ENCODE measurements at regions not wholly inside any gene's neighbourhood (a gene's known extent, or its start where the extent isn't known, plus 50 kb on each side); places are given as distances from the start of the nearest gene placed in this dataset.

DNA sequence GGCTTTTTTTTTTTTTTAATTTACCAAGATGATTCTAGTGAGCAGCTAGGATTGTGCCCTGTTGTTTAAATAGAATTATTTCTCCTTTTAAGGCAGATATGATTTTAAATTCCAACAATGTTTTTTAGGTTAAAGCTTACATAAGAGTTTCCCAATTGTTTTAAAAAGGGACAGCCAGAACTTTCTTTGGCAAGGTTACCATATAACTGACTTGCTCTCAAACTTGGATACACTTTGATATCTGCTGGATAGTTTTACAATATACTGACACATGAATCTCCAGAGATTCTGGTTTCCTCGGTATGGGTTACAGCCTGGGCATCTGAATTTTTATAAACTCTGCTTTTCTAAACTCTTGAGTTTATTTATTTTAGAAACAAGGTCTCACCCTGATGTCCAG lies 134.3 kb upstream of the GADL1 start:
- TF ChIP-seq, protein P1, sequence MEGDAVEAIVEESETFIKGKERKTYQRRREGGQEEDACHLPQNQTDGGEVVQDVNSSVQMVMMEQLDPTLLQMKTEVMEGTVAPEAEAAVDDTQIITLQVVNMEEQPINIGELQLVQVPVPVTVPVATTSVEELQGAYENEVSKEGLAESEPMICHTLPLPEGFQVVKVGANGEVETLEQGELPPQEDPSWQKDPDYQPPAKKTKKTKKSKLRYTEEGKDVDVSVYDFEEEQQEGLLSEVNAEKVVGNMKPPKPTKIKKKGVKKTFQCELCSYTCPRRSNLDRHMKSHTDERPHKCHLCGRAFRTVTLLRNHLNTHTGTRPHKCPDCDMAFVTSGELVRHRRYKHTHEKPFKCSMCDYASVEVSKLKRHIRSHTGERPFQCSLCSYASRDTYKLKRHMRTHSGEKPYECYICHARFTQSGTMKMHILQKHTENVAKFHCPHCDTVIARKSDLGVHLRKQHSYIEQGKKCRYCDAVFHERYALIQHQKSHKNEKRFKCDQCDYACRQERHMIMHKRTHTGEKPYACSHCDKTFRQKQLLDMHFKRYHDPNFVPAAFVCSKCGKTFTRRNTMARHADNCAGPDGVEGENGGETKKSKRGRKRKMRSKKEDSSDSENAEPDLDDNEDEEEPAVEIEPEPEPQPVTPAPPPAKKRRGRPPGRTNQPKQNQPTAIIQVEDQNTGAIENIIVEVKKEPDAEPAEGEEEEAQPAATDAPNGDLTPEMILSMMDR (IDR thresholded peaks at IDR 0.05), result no peak
- H3K36me3 Mint-ChIP-seq (ENCODE audit: low read depth), result no peaks in the 10 kb centered on the region
- ATAC-seq (ENCODE audit: low read depth), result no peak
- no peak overlapping the region for H3K27ac Mint-ChIP-seq
- H3K4me3 Mint-ChIP-seq, result no peak overlapping the region
- no peaks in the 10 kb centered on the region for H3K9me3 Mint-ChIP-seq
- no peaks in the 10 kb centered on the region for H3K27me3 Mint-ChIP-seq
- POLR2A ChIA-PET, result no interaction called here
- CTCF ChIA-PET, result no interaction called here
- intact Hi-C loops (cut with micrococcal nuclease), result no loop called here
- no peak for DNase-seq
- H3K4me1 Mint-ChIP-seq, result no peaks in the 10 kb centered on the region

DNA sequence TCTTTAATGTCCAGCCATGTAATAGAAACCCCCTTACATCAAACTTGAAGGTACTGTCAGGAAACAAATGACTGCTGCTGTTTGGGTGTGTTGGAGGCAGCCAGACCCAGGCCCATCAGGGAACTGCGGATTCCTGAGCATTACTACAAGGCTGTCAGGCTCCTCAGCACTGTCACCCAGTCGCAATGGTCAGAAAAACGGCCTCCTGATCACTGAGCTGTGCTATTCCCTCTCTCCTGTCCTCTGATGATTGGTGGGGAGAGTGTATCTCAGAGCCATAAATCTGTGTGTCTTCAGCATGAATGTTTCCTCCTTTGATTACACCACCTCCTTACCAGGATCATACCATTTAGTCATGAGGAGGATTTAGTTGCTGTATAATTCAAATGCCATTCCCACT lies 135.2 kb upstream of the GADL1 start:
- H3K27me3 Mint-ChIP-seq, result no peaks in the 10 kb centered on the region
- no peak for DNase-seq

DNA sequence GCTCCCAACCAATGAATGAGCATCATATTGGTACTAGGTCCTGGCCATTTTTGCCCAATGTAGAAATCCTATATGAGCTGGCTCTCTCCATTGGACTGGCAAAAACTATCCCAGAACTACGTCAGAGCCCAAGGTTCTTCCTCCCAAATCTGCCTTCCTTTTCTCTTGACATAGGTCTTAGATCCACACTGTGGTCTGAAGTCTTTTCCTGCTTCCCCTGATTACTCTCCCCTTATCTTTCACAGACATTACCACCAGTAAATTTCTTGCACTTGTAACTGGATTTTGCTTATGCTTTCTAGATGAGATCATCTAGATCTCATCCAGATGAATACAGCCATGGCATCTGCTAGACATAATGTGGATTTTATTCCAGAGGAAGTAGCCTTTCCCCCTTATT lies 141.2 kb upstream of the GADL1 start:
- H3K9me3 Mint-ChIP-seq, result no peaks in the 10 kb centered on the region
- TF ChIP-seq, protein P1 (IDR thresholded peaks at IDR 0.05), result no peak
- H3K4me1 Mint-ChIP-seq, result no peaks in the 10 kb centered on the region
- DNase-seq (no peak), ATAC-seq (ENCODE audit: low read depth) (no peak)
- H3K36me3 Mint-ChIP-seq (ENCODE audit: low read depth), result no peaks in the 10 kb centered on the region
- ChIA-PET POLR2A (no interaction called here), CTCF (no interaction called here)
- no peaks in the 10 kb centered on the region for H3K27me3 Mint-ChIP-seq
- no peak overlapping the region for H3K4me3 Mint-ChIP-seq
- intact Hi-C loops (cut with micrococcal nuclease), result no loop called here
- no peak overlapping the region for H3K27ac Mint-ChIP-seq

More for the DNA sequence above, 135.2 kb upstream of the GADL1 start:
- Mint-ChIP-seq H3K4me1 (no peaks in the 10 kb centered on the region), H3K36me3 (ENCODE audit: low read depth) (no peaks in the 10 kb centered on the region), H3K4me3 (no peak overlapping the region), H3K9me3 (no peaks in the 10 kb centered on the region), H3K27ac (no peak overlapping the region)
- TF ChIP-seq, protein P1 (IDR thresholded peaks at IDR 0.05), result no peak
- ATAC-seq (ENCODE audit: low read depth), result no peak
- CTCF ChIA-PET, result no interaction called here
- POLR2A ChIA-PET, result no interaction called here
- intact Hi-C loops (cut with micrococcal nuclease), result no loop called here

DNA sequence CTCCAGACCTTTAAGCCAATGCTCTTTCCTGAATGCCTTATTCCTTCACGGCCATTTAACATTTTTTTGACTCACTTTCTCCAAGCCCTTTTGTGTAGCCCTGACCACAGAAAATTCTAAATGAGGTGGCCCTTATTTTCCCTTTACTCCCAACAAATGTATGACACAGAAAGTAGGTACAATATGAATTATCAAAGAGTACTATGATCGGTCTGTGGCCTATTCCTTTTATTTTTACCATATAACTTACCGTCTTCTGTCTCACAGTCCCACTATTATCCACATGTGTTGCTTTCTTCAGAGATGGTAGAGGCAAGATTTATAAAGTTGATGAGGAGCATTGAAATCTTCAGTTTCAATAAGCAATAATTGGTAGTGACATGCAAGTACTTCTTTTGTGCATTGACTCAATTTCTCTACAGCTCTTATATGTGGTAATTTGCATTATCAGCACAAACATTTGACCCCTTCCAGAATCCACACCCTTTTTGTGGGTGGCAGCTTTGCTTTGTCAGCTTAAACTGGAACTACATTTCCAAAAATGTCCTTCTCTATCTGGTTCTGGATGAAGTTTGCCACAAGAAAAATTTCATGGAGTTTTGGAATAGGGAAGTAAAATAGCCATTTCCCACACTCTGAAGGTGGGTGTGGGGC lies 143.8 kb upstream of the GADL1 start:
- ATAC-seq (ENCODE audit: low read depth) (no peak), DNase-seq (no peak)
- Mint-ChIP-seq H3K4me3 (no peak overlapping the region), H3K9me3 (peaks cover 8% of the 10 kb centered on the region), H3K27ac (no peak overlapping the region), H3K27me3 (no peaks in the 10 kb centered on the region), H3K36me3 (ENCODE audit: low read depth) (no peaks in the 10 kb centered on the region), H3K4me1 (no peaks in the 10 kb centered on the region)
- CTCF ChIA-PET, result no interaction called here
- POLR2A ChIA-PET, result no interaction called here
- intact Hi-C loops (cut with micrococcal nuclease), result no loop called here
- TF ChIP-seq, protein P1 (IDR thresholded peaks at IDR 0.05), result no peak

DNA sequence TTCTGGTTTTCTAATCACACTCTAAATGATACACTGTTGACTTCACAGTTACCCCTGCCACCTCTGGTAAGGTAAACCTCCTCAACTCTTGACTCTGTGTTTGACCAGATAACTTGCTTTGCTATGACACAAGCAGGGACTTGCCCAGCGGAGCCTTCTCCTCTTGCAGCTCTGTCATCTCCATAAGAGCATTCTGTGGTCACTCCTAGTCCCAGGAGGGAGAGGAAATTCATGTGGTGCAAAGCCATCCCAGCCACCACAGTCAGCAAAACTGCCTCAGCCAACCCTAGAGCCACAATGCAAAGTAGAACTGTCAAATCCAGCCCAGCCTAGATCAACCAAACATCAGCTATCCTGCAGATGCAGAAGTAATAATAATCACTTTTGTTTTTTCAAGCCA lies 144.7 kb upstream of the GADL1 start:
- ChIA-PET POLR2A (no interaction called here), CTCF (no interaction called here)
- ATAC-seq (ENCODE audit: low read depth), result no peak
- Mint-ChIP-seq H3K9me3 (peaks cover 11% of the 10 kb centered on the region), H3K36me3 (ENCODE audit: low read depth) (no peaks in the 10 kb centered on the region), H3K4me3 (no peak overlapping the region), H3K27ac (no peak overlapping the region), H3K27me3 (no peaks in the 10 kb centered on the region), H3K4me1 (no peaks in the 10 kb centered on the region)
- no peak for DNase-seq
- intact Hi-C loops (cut with micrococcal nuclease), result no loop called here
- TF ChIP-seq, protein P1 (IDR thresholded peaks at IDR 0.05), result no peak

Data from activated B cell treated with CpG ODN at 0.5 μM for 24 hours (primary cell).